GM12873 (cell line): ENCODE measurements at regions not wholly inside any gene's neighbourhood (a gene's known extent, or its start where the extent isn't known, plus 50 kb on each side); places are given as distances from the start of the nearest gene placed in this dataset.

ENCODE experiments used
- CTCF ChIP-seq: IDR thresholded peaks from 2 replicates; pipeline ENCODE4 v1.5.1; 2012; ENCODE audit warnings: low read depth, mild to moderate bottlenecking, moderate library complexity, low read length, control low read depth; ENCODE audit not compliant: insufficient read depth; ENCODE audit errors: missing control alignments

GRCh38 chr18:24590946-24591345, 130.5 kb downstream of the HRH4 start:
- TF ChIP-seq CTCF: no peak

- TF ChIP-seq CTCF: no peak
Measured at GRCh38 chr18:24593401-24593800, 133.0 kb downstream of the HRH4 start.

- TF ChIP-seq CTCF: no peak
Measured at GRCh38 chr18:24593886-24594285, 133.4 kb downstream of the HRH4 start.

GRCh38 chr18:24595561-24596031, 135.2 kb downstream of the HRH4 start:
- TF ChIP-seq CTCF: no peak

- peak; percentile 49 for TF ChIP-seq CTCF
Measured at GRCh38 chr18:24600076-24600654, 139.7 kb downstream of the HRH4 start.

GRCh38 chr18:24601585-24601984, 141.1 kb downstream of the HRH4 start:
- no peak for TF ChIP-seq CTCF

- no peak for TF ChIP-seq CTCF
Measured at GRCh38 chr18:24602201-24602600, 141.8 kb downstream of the HRH4 start.

- TF ChIP-seq CTCF: no peak
Measured at GRCh38 chr18:24603151-24603550, 142.7 kb downstream of the HRH4 start.
